Lower lobe of right lung (tissue), 2 donors: ENCODE measurements at regions not wholly inside any gene's neighbourhood (a gene's known extent, or its start where the extent isn't known, plus 50 kb on each side); places are given as distances from the start of the nearest gene placed in this dataset.

Experiments used
- ATAC-seq, 2 donors: fragments of 200-7000 bp; cut with Tn5 transposase; one replicate each; pipeline ENCODE4 v1.9.1; 2020 to 2022; ENCODE audit warnings: mild to moderate bottlenecking in 2 of 2, moderate library complexity in 2 of 2
- DNase-seq: peaks from one replicate; pipeline ENCODE4 v3.0.0-alpha.2; 2020
- H3K27ac ChIP-seq: fragments of 200-600 bp; one replicate; pipeline ENCODE4 v1.8.0; 2022
- H3K27me3 ChIP-seq: fragments of 200-600 bp; one replicate; pipeline ENCODE4 v1.8.0; 2022; ENCODE audit warnings: low read depth
- H3K36me3 ChIP-seq: fragments of 200-600 bp; one replicate; pipeline ENCODE4 v1.8.0; 2022; ENCODE audit warnings: mild to moderate bottlenecking
- H3K4me1 ChIP-seq: fragments of 200-600 bp; one replicate; pipeline ENCODE4 v1.8.0; 2022
- H3K4me3 ChIP-seq: fragments of 200-600 bp; one replicate; pipeline ENCODE4 v1.8.0; 2022; ENCODE audit warnings: mild to moderate bottlenecking
- H3K9me3 ChIP-seq: fragments of 200-600 bp; one replicate; pipeline ENCODE4 v1.8.0; 2022
- CTCF ChIP-seq: fragments of 200-600 bp; IDR thresholded peaks from one replicate; pipeline ENCODE4 v1.8.0; 2022; ENCODE audit warnings: antibody characterized with exemption, mild to moderate bottlenecking
- intact Hi-C: fragments of 100-400 bp; cut with DNase I; formaldehyde crosslinking; loops from one replicate; pipeline ENCODE4 v1.11.0; 2022
- donor health status: DM: no; HTN: yes; CAD: no; lungs with severe emphysema.

- Histone ChIP-seq H3K27ac (no peak overlapping the region), H3K4me1 (peaks cover 15% of the 10 kb centered on the region), H3K4me3 (peak overlapping the region; percentile 17), H3K27me3 (peaks cover 43% of the 10 kb centered on the region), H3K36me3 (no peaks in the 10 kb centered on the region), H3K9me3 (no peaks in the 10 kb centered on the region)
- DNase-seq: peak; percentile 48
- no peak for ATAC-seq
- intact Hi-C loops: no loop called here
- no peak for TF ChIP-seq CTCF
These were observed 387.1 kb upstream of the TNRC6C start for GRCh38 chr17:77571155-77571981.

- Histone ChIP-seq H3K36me3 (no peaks in the 10 kb centered on the region), H3K4me1 (peaks cover 15% of the 10 kb centered on the region), H3K27ac (no peak overlapping the region), H3K27me3 (peaks cover 40% of the 10 kb centered on the region), H3K4me3 (no peak overlapping the region), H3K9me3 (no peaks in the 10 kb centered on the region)
- no peak for TF ChIP-seq CTCF
- peak; percentile 37 for DNase-seq
- ATAC-seq: no peak
- intact Hi-C loops: no loop called here
These were observed 386.4 kb upstream of the TNRC6C start for GRCh38 chr17:77572065-77572601.

- peak; percentile 11 for DNase-seq
- intact Hi-C loops: no loop called here
These were observed 385.7 kb upstream of the TNRC6C start for GRCh38 chr17:77572851-77573250.

GRCh38 chr17:77577491-77577890 is 381.0 kb upstream of the TNRC6C start:
- Histone ChIP-seq H3K36me3 (no peaks in the 10 kb centered on the region), H3K27me3 (peaks cover 2% of the 10 kb centered on the region)

More at GRCh38 chr17:77572851-77573250, 385.7 kb upstream of the TNRC6C start:
- Histone ChIP-seq H3K27ac (no peak overlapping the region), H3K4me1 (peaks cover 15% of the 10 kb centered on the region), H3K27me3 (peaks cover 40% of the 10 kb centered on the region), H3K36me3 (no peaks in the 10 kb centered on the region), H3K9me3 (no peaks in the 10 kb centered on the region), H3K4me3 (no peak overlapping the region)
- no peak for TF ChIP-seq CTCF
- ATAC-seq: no peak

GRCh38 chr17:77579131-77579530 is 379.4 kb upstream of the TNRC6C start:
- Histone ChIP-seq H3K4me3 (no peak overlapping the region), H3K36me3 (no peaks in the 10 kb centered on the region), H3K27ac (no peak overlapping the region), H3K4me1 (no peaks in the 10 kb centered on the region), H3K27me3 (no peaks in the 10 kb centered on the region), H3K9me3 (no peaks in the 10 kb centered on the region)
- intact Hi-C loops: no loop called here
- no peak for TF ChIP-seq CTCF
- ATAC-seq (no peak), DNase-seq (peak; percentile 20)

More at GRCh38 chr17:77577491-77577890, 381.0 kb upstream of the TNRC6C start:
- Histone ChIP-seq H3K4me3 (no peak overlapping the region), H3K27ac (no peak overlapping the region), H3K4me1 (peaks cover under 1% of the 10 kb centered on the region), H3K9me3 (no peaks in the 10 kb centered on the region)
- TF ChIP-seq CTCF: no peak
- no peak for ATAC-seq
- intact Hi-C loops: no loop called here
- DNase-seq: peak; percentile 1
